Kidney epithelial cell (primary cell): ENCODE measurements at regions not wholly inside any gene's neighbourhood (a gene's known extent, or its start where the extent isn't known, plus 50 kb on each side); places are given as distances from the start of the nearest gene placed in this dataset.

ENCODE experiments used
- DNase-seq: peaks from one replicate; pipeline ENCODE4 v3.0.0-alpha.2; 2010; ENCODE audit warnings: low read depth
- H3K27me3 ChIP-seq: 2 replicates; pipeline ENCODE4 v1.6.0; 2011; ENCODE audit warnings: low read length; ENCODE audit not compliant: control insufficient read depth, insufficient read depth
- H3K36me3 ChIP-seq: 2 replicates; pipeline ENCODE4 v1.5.1; 2011; ENCODE audit warnings: low read length; ENCODE audit not compliant: control insufficient read depth, insufficient read depth
- H3K4me3 ChIP-seq: 2 replicates; pipeline ENCODE4 v1.5.1; 2011; ENCODE audit warnings: low read depth, mild to moderate bottlenecking, control low read depth, low read length
- TF ChIP-seq, protein P1 (sequence below): IDR thresholded peaks from 2 replicates; pipeline ENCODE4 v1.5.1; 2011; ENCODE audit warnings: mild to moderate bottlenecking, moderate library complexity, low read length, control low read depth, inconsistent platforms; ENCODE audit not compliant: insufficient read depth, poor library complexity, severe bottlenecking

DNA sequence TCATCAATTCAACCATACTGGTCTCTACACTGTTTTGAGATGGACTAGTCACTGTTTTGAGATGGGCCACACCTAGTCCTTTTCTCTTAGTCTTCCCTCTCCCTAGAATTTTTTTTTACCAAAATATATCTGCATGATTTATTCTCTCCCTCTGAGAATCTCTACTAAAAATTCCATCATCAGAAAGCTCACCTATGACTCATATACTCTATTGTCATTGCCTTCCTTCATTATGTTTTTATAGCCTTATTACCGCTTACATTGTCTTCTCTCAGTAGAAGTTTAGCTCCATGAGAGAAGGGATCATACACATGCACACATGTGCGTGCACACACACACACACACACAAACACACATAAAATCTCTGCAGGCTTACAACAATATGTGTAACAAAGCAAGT is 303.6 kb downstream of the PCDH10 start:
- TF ChIP-seq, protein P1, sequence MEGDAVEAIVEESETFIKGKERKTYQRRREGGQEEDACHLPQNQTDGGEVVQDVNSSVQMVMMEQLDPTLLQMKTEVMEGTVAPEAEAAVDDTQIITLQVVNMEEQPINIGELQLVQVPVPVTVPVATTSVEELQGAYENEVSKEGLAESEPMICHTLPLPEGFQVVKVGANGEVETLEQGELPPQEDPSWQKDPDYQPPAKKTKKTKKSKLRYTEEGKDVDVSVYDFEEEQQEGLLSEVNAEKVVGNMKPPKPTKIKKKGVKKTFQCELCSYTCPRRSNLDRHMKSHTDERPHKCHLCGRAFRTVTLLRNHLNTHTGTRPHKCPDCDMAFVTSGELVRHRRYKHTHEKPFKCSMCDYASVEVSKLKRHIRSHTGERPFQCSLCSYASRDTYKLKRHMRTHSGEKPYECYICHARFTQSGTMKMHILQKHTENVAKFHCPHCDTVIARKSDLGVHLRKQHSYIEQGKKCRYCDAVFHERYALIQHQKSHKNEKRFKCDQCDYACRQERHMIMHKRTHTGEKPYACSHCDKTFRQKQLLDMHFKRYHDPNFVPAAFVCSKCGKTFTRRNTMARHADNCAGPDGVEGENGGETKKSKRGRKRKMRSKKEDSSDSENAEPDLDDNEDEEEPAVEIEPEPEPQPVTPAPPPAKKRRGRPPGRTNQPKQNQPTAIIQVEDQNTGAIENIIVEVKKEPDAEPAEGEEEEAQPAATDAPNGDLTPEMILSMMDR = no peak
- no peaks in the 10 kb centered on the region for H3K36me3 ChIP-seq
- H3K27me3 ChIP-seq = no peaks in the 10 kb centered on the region
- H3K4me3 ChIP-seq = no peak overlapping the region
- DNase-seq = no peak

GRCh38 chr4:133450813-133451212 is 301.7 kb downstream of the PCDH10 start:
- Histone ChIP-seq H3K36me3 (no peaks in the 10 kb centered on the region), H3K27me3 (no peaks in the 10 kb centered on the region), H3K4me3 (no peak overlapping the region)
- no peak for DNase-seq
- TF ChIP-seq, protein P1 = no peak

- Histone ChIP-seq H3K27me3 (no peaks in the 10 kb centered on the region), H3K4me3 (no peak overlapping the region), H3K36me3 (no peaks in the 10 kb centered on the region)
- TF ChIP-seq, protein P1 = no peak
- no peak for DNase-seq
These were observed 291.3 kb downstream of the PCDH10 start for GRCh38 chr4:133440404-133440803.

GRCh38 chr4:133439830-133440229 is 290.7 kb downstream of the PCDH10 start:
- H3K4me3 ChIP-seq = no peak overlapping the region
- DNase-seq = no peak
- TF ChIP-seq, protein P1 = no peak
- H3K36me3 ChIP-seq = no peaks in the 10 kb centered on the region
- H3K27me3 ChIP-seq = no peaks in the 10 kb centered on the region

DNA sequence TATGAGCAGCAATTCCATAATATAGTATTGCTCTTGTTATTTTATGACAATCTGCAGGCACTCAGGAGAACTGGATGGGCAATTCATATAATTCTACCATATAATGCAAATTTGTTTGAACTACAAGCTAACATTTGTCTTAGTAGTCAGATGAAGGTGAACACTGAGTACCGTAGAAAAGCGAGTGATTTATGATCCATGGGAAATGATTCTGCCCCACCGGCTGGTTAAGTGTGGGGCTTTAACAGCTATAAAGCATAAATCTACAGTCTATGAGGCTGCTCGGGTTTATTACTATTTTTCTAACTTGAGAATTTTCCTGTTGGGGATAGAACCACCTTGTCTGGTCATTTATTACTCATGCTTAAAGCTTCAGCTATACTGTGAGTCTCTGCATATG is 275.5 kb downstream of the PCDH10 start:
- Histone ChIP-seq H3K36me3 (no peaks in the 10 kb centered on the region), H3K4me3 (no peak overlapping the region), H3K27me3 (no peaks in the 10 kb centered on the region)
- no peak for DNase-seq
- TF ChIP-seq, protein P1 = no peak

DNA sequence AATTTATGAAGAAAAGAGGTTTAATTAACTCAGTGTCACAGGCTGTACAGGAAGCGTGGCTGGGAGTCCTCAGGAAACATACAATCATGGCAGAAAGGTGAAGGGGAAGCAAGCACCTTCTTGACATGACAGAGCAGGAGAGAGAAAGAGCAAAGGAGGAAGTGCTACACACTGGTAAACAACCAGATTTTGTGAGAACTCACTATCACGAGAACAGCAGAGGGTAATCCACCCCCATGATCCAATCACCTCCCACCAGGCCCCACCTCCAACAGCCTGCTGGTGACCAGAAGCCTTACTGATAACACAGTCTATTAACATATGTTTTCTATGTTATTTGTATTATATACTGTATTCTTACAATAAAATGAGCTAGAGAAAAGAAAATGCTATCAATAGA is 254.8 kb downstream of the PCDH10 start:
- TF ChIP-seq, protein P1 = no peak

More for the DNA sequence above, 254.8 kb downstream of the PCDH10 start:
- DNase-seq = no peak
- Histone ChIP-seq H3K4me3 (no peak overlapping the region), H3K27me3 (no peaks in the 10 kb centered on the region), H3K36me3 (no peaks in the 10 kb centered on the region)
